ENCODE measurements at regions not wholly inside any gene's neighbourhood (a gene's known extent, or its start where the extent isn't known, plus 50 kb on each side); places are given as distances from the start of the nearest gene placed in this dataset.
"Not testable (repeated sequence)": the region's sequence is repeated elsewhere in the genome, so short reads cannot be mapped to it uniquely, and the experiment has no call there.

DNA sequence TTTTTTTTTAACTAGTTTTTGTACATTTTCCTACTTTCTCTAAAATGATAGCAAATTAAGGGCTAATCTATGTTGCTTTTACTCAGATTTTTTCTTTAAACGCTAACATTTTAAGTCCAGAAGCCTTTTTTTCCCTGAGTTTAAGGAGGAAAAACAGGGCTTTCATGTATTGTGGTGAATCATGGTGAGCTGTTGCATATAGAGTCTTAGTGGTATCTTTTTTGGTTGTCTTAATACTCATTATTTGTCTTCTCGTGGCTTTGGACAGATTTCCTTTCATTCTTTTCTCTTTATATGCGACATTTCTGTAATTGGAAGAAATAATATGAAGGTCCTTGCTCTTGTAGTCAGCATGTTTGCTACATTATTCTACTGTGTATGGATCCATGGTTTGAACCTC lies 1015.6 kb downstream of the PLA2G4A start:
- TF ChIP-seq, protein P1, sequence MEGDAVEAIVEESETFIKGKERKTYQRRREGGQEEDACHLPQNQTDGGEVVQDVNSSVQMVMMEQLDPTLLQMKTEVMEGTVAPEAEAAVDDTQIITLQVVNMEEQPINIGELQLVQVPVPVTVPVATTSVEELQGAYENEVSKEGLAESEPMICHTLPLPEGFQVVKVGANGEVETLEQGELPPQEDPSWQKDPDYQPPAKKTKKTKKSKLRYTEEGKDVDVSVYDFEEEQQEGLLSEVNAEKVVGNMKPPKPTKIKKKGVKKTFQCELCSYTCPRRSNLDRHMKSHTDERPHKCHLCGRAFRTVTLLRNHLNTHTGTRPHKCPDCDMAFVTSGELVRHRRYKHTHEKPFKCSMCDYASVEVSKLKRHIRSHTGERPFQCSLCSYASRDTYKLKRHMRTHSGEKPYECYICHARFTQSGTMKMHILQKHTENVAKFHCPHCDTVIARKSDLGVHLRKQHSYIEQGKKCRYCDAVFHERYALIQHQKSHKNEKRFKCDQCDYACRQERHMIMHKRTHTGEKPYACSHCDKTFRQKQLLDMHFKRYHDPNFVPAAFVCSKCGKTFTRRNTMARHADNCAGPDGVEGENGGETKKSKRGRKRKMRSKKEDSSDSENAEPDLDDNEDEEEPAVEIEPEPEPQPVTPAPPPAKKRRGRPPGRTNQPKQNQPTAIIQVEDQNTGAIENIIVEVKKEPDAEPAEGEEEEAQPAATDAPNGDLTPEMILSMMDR (IDR thresholded peaks at IDR 0.05; ENCODE audit: borderline replicate concordance): no peak
- Histone ChIP-seq H3K9me3 (replicated peaks) (no peaks in the 10 kb centered on the region), H3K4me1 (no peaks in the 10 kb centered on the region), H3K4me3 (no peak overlapping the region), H3K27me3 (ENCODE audit: low read depth) (no peaks in the 10 kb centered on the region), H3K36me3 (no peaks in the 10 kb centered on the region), H3K27ac (replicated peaks) (no peak overlapping the region)
- intact Hi-C loops (cut with micrococcal nuclease): no loop called here
- no peak for DNase-seq

DNA sequence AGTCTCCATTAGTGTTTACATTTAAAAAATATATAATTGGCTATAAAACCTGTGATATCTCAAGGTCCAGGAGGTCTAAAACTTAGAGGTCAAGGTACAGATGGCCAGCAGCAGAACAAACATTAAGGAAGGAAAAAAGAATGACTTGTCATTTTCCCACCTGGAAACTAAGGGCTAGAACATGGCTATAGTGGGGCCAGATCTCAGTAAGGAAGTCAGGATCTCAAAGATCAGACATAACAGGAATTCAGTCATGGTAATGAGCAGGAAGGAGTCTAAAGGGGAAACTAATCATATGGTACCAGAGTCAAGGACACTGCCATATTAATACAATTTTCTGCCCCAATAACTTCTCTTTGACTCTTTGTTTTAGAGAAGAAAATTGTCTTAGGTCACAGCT lies 1018.8 kb downstream of the PLA2G4A start:
- DNase-seq: no peak
- Histone ChIP-seq H3K9me3 (replicated peaks) (no peaks in the 10 kb centered on the region), H3K36me3 (no peaks in the 10 kb centered on the region), H3K4me3 (no peak overlapping the region), H3K27me3 (ENCODE audit: low read depth) (no peaks in the 10 kb centered on the region), H3K27ac (replicated peaks) (no peak overlapping the region), H3K4me1 (no peaks in the 10 kb centered on the region)
- TF ChIP-seq, protein P1 (IDR thresholded peaks at IDR 0.05; ENCODE audit: borderline replicate concordance): no peak
- intact Hi-C loops (cut with micrococcal nuclease): no loop called here

DNA sequence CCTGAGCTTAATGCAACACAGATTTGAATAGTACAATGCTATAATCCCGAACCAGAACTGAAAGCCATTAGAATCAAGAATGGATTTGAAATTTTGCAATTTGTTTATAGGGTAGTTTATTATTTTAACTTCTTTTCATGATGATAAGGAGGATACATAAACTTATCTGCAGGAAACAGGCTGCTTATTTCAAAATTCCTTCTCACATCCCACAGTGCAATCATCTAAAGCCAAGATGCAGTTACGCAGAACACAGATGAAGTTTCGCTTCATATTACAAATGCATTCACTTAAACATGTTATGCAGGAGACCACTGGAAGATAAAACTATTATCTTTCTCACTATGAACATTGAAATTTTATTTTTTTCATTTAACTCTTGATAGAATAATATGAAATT lies 1019.6 kb downstream of the PLA2G4A start:
- intact Hi-C loops (cut with micrococcal nuclease): no loop called here
- no peaks in the 10 kb centered on the region for H3K36me3 ChIP-seq
- H3K9me3 ChIP-seq (replicated peaks): no peaks in the 10 kb centered on the region
- no peak for DNase-seq
- H3K27ac ChIP-seq (replicated peaks): no peak overlapping the region
- TF ChIP-seq, protein P1 (IDR thresholded peaks at IDR 0.05; ENCODE audit: borderline replicate concordance): no peak
- H3K4me3 ChIP-seq: no peak overlapping the region
- H3K4me1 ChIP-seq: no peaks in the 10 kb centered on the region
- no peaks in the 10 kb centered on the region for H3K27me3 ChIP-seq (ENCODE audit: low read depth)

DNA sequence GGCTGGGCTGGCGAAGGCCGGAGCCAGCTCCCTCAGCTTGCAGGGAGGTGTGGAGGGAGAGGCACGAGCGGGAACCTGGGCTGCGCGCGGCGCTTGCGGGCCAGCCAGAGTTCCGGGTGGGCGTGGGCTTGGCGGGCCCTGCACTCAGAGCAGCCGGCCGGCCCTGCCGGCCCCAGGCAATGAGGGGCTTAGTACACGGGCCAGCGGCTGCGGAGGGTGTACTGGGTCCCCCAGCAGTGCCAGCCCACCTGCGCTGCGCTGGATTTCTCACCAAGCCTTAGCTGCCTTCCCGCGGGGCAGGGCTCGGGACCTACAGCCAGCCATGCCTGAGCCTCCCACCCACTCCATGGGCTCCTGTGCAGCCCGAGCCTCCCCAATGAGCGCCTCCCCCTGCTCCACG lies 1021.4 kb downstream of the PLA2G4A start:
- H3K4me3 ChIP-seq; DNase-seq; intact Hi-C loops (cut with micrococcal nuclease); H3K27me3 ChIP-seq (ENCODE audit: low read depth); H3K36me3 ChIP-seq; H3K4me1 ChIP-seq; H3K27ac ChIP-seq (replicated peaks); H3K9me3 ChIP-seq (replicated peaks): not testable (repeated sequence)

DNA sequence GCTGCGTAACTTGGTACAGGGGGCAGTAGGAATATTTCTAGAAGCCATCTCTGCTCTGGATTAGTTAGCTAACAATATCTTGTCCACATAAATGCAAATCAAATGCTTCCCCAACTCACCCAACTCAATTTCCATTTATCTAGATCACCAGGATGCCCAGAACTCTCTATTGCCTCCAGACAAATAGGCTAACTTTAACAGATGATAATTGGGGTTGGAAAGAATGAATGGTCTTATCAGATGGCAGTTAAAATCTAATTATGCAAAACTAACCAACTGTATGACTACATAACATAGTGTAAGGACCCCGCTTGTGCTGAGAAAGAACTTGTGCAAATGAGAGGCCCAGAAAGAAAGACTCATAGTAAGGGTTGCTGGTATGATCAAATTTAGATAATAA lies 1024.8 kb downstream of the PLA2G4A start:
- no peak for DNase-seq
- Histone ChIP-seq H3K27ac (replicated peaks) (no peak overlapping the region), H3K36me3 (no peaks in the 10 kb centered on the region), H3K27me3 (ENCODE audit: low read depth) (no peaks in the 10 kb centered on the region), H3K4me3 (no peak overlapping the region), H3K9me3 (replicated peaks) (no peaks in the 10 kb centered on the region), H3K4me1 (no peaks in the 10 kb centered on the region)
- intact Hi-C loops (cut with micrococcal nuclease): no loop called here
- TF ChIP-seq, protein P1 (IDR thresholded peaks at IDR 0.05; ENCODE audit: borderline replicate concordance): no peak

DNA sequence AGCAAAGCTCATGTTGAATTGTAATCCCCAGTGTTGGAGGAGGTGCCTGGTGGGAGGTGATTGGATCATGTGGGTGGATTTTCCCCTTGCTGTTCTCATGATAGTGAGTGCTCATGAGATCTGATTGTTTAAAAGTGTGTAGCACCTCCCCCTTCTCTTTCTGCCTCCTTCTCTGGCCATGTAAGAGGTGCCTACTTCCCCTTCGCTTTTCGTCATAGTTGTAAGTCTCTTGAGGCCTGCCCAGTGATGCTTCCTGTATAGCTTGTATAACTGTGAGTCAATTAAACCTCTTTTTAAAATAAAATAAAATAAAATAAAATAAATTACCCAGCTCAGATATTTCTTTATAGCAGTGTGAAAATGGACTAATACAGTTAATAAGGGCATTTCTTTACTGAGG lies 1025.7 kb downstream of the PLA2G4A start:
- no peaks in the 10 kb centered on the region for H3K36me3 ChIP-seq
- intact Hi-C loops (cut with micrococcal nuclease): no loop called here
- H3K9me3 ChIP-seq (replicated peaks): no peaks in the 10 kb centered on the region
- no peak overlapping the region for H3K27ac ChIP-seq (replicated peaks)
- no peaks in the 10 kb centered on the region for H3K4me1 ChIP-seq
- H3K4me3 ChIP-seq: no peak overlapping the region
- no peaks in the 10 kb centered on the region for H3K27me3 ChIP-seq (ENCODE audit: low read depth)
- DNase-seq: no peak
- TF ChIP-seq, protein P1 (IDR thresholded peaks at IDR 0.05; ENCODE audit: borderline replicate concordance): no peak
